ENCODE measurements at regions not wholly inside any gene's neighbourhood (a gene's known extent, or its start where the extent isn't known, plus 50 kb on each side); places are given as distances from the start of the nearest gene placed in this dataset.

DNA sequence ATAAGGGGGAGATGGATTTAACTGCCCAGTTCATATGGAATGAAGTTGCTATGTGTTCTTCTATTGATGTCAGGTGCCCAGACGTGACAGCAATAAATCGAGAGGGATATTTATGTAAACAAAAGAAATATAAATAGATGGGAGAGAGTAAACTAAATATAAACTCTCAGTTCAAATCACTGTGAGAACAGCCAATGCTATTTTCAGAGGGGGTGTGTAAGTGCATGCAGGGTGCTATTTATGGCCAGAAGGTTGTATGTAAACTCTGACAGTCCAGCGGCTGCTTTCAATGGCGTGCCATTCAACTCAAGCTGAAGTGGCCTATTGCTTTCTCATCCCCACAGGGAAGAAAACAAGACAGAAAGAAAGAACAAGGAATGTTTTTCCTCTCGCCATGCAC, 127.2 kb downstream of the KCNA5 start:
- no peak for ATAC-seq (ENCODE audit: poor library complexity)
- intact Hi-C loops (cut with DNase I, micrococcal nuclease), result no loop called here
- peaks cover 0 to 4% of the 10 kb centered on the region in 2 experiments for H3K9me3 ChIP-seq (ENCODE audit: control insufficient read depth in 1 of 2, insufficient read depth in 1 of 2, low read length in 2 of 2)
- H3K27ac ChIP-seq (ENCODE audit: low read depth in 1 of 2, low read length in 2 of 2), result no peak overlapping the region
- no peak overlapping the region for H3K4me3 Mint-ChIP-seq
- no peak for DNase-seq
- no peaks in the 10 kb centered on the region for H3K4me1 Mint-ChIP-seq (ENCODE audit: low read depth)
- ChIA-PET CTCF (no interaction called here), POLR2A (no interaction called here)
- peaks cover 27% of the 10 kb centered on the region for H3K27me3 Mint-ChIP-seq
- no peaks in the 10 kb centered on the region for H3K36me3 Mint-ChIP-seq (ENCODE audit: low read depth)
- H3K27me3 ChIP-seq (ENCODE audit: control insufficient read depth in 1 of 2, insufficient read depth in 2 of 2, low read length in 2 of 2), result no peaks in the 10 kb centered on the region
- no peaks in the 10 kb centered on the region for H3K9me3 Mint-ChIP-seq
- no peak overlapping the region for H3K27ac Mint-ChIP-seq
- H3K4me3 ChIP-seq (ENCODE audit: low read length), result no peak overlapping the region
- H3K4me1 ChIP-seq (ENCODE audit: insufficient read depth, low read length), result no peaks in the 10 kb centered on the region
- TF ChIP-seq, protein P1, sequence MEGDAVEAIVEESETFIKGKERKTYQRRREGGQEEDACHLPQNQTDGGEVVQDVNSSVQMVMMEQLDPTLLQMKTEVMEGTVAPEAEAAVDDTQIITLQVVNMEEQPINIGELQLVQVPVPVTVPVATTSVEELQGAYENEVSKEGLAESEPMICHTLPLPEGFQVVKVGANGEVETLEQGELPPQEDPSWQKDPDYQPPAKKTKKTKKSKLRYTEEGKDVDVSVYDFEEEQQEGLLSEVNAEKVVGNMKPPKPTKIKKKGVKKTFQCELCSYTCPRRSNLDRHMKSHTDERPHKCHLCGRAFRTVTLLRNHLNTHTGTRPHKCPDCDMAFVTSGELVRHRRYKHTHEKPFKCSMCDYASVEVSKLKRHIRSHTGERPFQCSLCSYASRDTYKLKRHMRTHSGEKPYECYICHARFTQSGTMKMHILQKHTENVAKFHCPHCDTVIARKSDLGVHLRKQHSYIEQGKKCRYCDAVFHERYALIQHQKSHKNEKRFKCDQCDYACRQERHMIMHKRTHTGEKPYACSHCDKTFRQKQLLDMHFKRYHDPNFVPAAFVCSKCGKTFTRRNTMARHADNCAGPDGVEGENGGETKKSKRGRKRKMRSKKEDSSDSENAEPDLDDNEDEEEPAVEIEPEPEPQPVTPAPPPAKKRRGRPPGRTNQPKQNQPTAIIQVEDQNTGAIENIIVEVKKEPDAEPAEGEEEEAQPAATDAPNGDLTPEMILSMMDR (IDR thresholded peaks at IDR 0.05), result no peak
- H3K36me3 ChIP-seq (ENCODE audit: insufficient read depth, low read length), result no peaks in the 10 kb centered on the region

DNA sequence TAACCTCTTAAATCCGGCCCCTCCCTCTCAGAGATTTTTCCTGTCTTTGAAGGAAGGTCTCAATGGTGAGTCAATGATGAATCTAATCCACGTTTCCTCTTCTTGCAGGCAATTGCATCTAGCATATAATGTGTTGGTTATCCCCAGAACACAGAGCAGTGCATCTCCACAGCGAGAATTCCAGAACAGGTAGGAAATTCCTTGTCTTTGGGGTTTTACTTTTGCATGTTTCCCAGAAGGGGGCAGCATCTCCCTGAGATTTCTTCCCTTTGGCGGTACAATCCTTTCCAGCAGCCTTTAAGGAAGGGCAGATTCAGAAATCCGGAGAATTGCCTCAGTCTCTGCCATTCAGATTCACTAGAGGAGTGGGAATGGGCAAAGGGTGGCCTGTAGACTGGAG, 128.0 kb downstream of the KCNA5 start:
- H3K4me1 ChIP-seq (ENCODE audit: insufficient read depth, low read length), result no peaks in the 10 kb centered on the region
- no peaks in the 10 kb centered on the region for H3K9me3 Mint-ChIP-seq
- no peak for ATAC-seq (ENCODE audit: poor library complexity)

DNA sequence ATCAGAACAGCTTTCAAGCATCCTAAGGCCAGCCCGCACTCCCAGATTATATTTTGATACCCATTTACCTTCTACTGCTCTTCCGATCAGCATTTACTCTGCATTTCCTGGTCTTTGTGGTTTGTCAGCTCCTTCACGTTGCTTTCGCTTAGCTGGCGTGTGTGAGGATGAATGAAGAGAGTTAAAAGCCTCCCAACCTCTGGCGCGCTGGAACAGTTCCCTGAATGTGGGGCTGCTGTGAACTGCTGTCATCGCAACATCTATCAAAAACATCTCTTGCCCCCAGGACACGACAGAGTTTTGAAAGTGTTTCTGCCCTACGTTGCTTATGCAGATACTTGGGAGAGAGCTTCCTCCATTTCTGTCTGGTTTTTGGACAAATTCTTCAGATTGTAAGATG, 129.2 kb downstream of the KCNA5 start:
- peaks cover 27% of the 10 kb centered on the region for H3K27me3 Mint-ChIP-seq
- H3K27ac Mint-ChIP-seq, result no peak overlapping the region
- H3K4me1 Mint-ChIP-seq (ENCODE audit: low read depth), result no peaks in the 10 kb centered on the region
- POLR2A ChIA-PET, result no interaction called here
- DNase-seq (no peak), ATAC-seq (ENCODE audit: poor library complexity) (no peak)
- Histone ChIP-seq H3K9me3 (ENCODE audit: control insufficient read depth in 1 of 2, insufficient read depth in 1 of 2, low read length in 2 of 2) (peaks cover 0 to 4% of the 10 kb centered on the region in 2 experiments), H3K36me3 (ENCODE audit: insufficient read depth, low read length) (no peaks in the 10 kb centered on the region), H3K4me1 (ENCODE audit: insufficient read depth, low read length) (no peaks in the 10 kb centered on the region), H3K4me3 (ENCODE audit: low read length) (no peak overlapping the region), H3K27me3 (ENCODE audit: control insufficient read depth in 1 of 2, insufficient read depth in 2 of 2, low read length in 2 of 2) (no peaks in the 10 kb centered on the region), H3K27ac (ENCODE audit: low read depth in 1 of 2, low read length in 2 of 2) (no peak overlapping the region)
- CTCF ChIA-PET, result no interaction called here
- intact Hi-C loops (cut with DNase I, micrococcal nuclease), result no loop called here
- H3K36me3 Mint-ChIP-seq (ENCODE audit: low read depth), result no peaks in the 10 kb centered on the region
- H3K9me3 Mint-ChIP-seq, result no peaks in the 10 kb centered on the region
- H3K4me3 Mint-ChIP-seq, result no peak overlapping the region
- TF ChIP-seq, protein P1 (IDR thresholded peaks at IDR 0.05), result no peak

More for the DNA sequence above, 128.0 kb downstream of the KCNA5 start:
- Mint-ChIP-seq H3K27ac (no peak overlapping the region), H3K4me3 (no peak overlapping the region), H3K27me3 (peaks cover 27% of the 10 kb centered on the region), H3K36me3 (ENCODE audit: low read depth) (no peaks in the 10 kb centered on the region), H3K4me1 (ENCODE audit: low read depth) (no peaks in the 10 kb centered on the region)
- Histone ChIP-seq H3K27ac (ENCODE audit: low read depth in 1 of 2, low read length in 2 of 2) (no peak overlapping the region), H3K27me3 (ENCODE audit: control insufficient read depth in 1 of 2, insufficient read depth in 2 of 2, low read length in 2 of 2) (no peaks in the 10 kb centered on the region), H3K9me3 (ENCODE audit: control insufficient read depth in 1 of 2, insufficient read depth in 1 of 2, low read length in 2 of 2) (peaks cover 0 to 4% of the 10 kb centered on the region in 2 experiments), H3K4me3 (ENCODE audit: low read length) (no peak overlapping the region), H3K36me3 (ENCODE audit: insufficient read depth, low read length) (no peaks in the 10 kb centered on the region)
- TF ChIP-seq, protein P1 (IDR thresholded peaks at IDR 0.05), result no peak
- CTCF ChIA-PET, result no interaction called here
- intact Hi-C loops (cut with DNase I, micrococcal nuclease), result no loop called here
- POLR2A ChIA-PET, result no interaction called here
- DNase-seq, result no peak

Measured in CD4-positive, alpha-beta T cell (primary cell).